ENCODE measurements at regions not wholly inside any gene's neighbourhood (a gene's known extent, or its start where the extent isn't known, plus 50 kb on each side); places are given as distances from the start of the nearest gene placed in this dataset.
A peak's percentile ranks its signal among the peaks of the same experiment; 100 is the strongest.

DNA sequence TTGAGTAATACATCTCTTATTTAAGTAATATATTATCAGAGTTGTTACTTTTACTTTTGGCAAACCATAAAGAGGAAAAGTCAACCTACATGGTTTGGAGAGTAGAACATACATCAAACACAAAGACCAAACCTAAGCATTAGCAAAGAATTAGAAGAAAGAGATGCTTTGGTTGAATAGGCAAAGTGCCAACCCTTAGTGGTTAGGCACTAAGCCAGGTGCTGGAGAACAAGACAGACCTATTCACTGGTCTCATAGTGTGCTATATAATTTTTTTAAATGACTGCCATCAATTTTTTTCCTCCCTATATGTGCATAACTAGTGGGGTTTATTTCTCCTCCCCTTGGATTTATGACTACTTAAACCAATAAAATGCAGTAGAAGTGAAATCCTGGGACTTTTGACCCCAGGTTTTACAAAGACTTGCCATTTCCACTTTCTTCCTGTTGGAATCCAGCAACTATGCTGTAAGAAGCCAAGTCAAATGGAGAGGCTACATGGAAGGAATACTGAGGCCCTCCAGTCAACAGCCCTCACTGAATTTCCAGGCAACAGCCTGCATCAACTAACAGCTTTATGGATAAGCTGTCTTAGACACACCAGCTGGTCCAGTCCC, 69.8 kb upstream of the HAO2 start:
- Histone ChIP-seq H3K27me3 (ENCODE audit: control insufficient read depth, insufficient read depth, low read length) (peaks cover 10% of the 10 kb centered on the region), H3K36me3 (ENCODE audit: control insufficient read depth, insufficient read depth, low read length) (no peaks in the 10 kb centered on the region), H3K4me3 (ENCODE audit: low read depth, low read length) (no peak overlapping the region)
- TF ChIP-seq, protein P1, sequence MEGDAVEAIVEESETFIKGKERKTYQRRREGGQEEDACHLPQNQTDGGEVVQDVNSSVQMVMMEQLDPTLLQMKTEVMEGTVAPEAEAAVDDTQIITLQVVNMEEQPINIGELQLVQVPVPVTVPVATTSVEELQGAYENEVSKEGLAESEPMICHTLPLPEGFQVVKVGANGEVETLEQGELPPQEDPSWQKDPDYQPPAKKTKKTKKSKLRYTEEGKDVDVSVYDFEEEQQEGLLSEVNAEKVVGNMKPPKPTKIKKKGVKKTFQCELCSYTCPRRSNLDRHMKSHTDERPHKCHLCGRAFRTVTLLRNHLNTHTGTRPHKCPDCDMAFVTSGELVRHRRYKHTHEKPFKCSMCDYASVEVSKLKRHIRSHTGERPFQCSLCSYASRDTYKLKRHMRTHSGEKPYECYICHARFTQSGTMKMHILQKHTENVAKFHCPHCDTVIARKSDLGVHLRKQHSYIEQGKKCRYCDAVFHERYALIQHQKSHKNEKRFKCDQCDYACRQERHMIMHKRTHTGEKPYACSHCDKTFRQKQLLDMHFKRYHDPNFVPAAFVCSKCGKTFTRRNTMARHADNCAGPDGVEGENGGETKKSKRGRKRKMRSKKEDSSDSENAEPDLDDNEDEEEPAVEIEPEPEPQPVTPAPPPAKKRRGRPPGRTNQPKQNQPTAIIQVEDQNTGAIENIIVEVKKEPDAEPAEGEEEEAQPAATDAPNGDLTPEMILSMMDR (IDR thresholded peaks at IDR 0.05; ENCODE audit: insufficient read depth, low read length, poor library complexity, severe bottlenecking): no peak
- peak; percentile 31 for DNase-seq (ENCODE audit: low read depth)

GRCh38 chr1:119302011-119302410, 66.6 kb upstream of the HAO2 start:
- peaks cover 11% of the 10 kb centered on the region for H3K27me3 ChIP-seq (ENCODE audit: control insufficient read depth, insufficient read depth, low read length)
- H3K36me3 ChIP-seq (ENCODE audit: control insufficient read depth, insufficient read depth, low read length): no peaks in the 10 kb centered on the region
- no peak for DNase-seq (ENCODE audit: low read depth)
- TF ChIP-seq, protein P1 (IDR thresholded peaks at IDR 0.05; ENCODE audit: insufficient read depth, low read length, poor library complexity, severe bottlenecking): no peak
- no peak overlapping the region for H3K4me3 ChIP-seq (ENCODE audit: low read depth, low read length)

DNA sequence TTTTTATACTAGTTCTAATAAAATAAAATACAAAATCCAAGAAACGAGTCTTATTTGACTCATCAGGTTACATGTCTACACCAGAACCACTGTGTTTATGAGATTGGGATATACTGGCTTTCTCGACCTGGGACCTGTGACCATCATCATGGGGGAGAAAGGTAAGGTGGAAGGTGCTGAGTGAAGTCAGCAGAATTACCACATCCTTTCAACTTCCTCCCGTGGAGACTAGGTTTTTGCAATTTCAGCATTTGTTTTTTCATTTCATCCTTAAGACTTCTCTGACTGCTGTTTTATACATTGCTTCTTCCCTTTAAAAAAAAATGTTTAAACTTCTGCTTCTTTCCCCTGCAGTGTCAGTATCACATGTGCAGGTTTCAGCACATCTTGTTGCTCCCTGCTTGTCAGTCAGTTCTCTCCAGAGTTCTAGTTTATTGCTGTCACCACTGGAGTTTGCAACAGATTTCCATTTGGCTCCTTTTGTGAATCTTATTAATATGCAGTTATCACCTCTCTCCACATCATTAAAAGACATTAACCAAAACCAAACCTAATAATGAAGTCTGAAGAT, 60.4 kb upstream of the HAO2 start:
- no peaks in the 10 kb centered on the region for H3K36me3 ChIP-seq (ENCODE audit: control insufficient read depth, insufficient read depth, low read length)
- DNase-seq (ENCODE audit: low read depth): no peak
- TF ChIP-seq, protein P1 (IDR thresholded peaks at IDR 0.05; ENCODE audit: insufficient read depth, low read length, poor library complexity, severe bottlenecking): no peak
- H3K27me3 ChIP-seq (ENCODE audit: control insufficient read depth, insufficient read depth, low read length): peaks cover 5% of the 10 kb centered on the region
- H3K4me3 ChIP-seq (ENCODE audit: low read depth, low read length): no peak overlapping the region

GRCh38 chr1:119308806-119309205, 59.8 kb upstream of the HAO2 start:
- DNase-seq (ENCODE audit: low read depth): no peak
- H3K4me3 ChIP-seq (ENCODE audit: low read depth, low read length): no peak overlapping the region
- H3K36me3 ChIP-seq (ENCODE audit: control insufficient read depth, insufficient read depth, low read length): no peaks in the 10 kb centered on the region
- TF ChIP-seq, protein P1 (IDR thresholded peaks at IDR 0.05; ENCODE audit: insufficient read depth, low read length, poor library complexity, severe bottlenecking): no peak
- peaks cover 3% of the 10 kb centered on the region for H3K27me3 ChIP-seq (ENCODE audit: control insufficient read depth, insufficient read depth, low read length)

DNA sequence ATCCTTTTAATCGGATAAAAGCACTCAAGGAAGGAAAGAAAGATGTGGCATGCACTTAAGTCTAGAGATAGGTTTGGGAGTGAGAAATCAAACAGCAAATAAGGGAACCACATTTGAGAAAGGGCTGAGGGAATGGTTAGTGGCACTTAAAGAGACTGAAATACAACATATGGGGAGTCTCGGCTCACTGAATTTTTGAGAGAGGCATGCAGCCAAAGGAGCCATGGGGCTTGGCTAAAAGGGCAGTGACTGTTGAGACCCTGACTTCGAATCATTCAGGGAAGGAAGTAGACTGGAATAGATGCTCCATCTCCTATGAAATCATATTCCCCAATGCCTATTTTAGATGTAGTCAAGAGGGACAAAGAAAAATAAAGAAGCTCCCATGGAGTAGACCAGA, 58.3 kb upstream of the HAO2 start:
- no peak for DNase-seq (ENCODE audit: low read depth)
- peaks cover 3% of the 10 kb centered on the region for H3K27me3 ChIP-seq (ENCODE audit: control insufficient read depth, insufficient read depth, low read length)
- TF ChIP-seq, protein P1 (IDR thresholded peaks at IDR 0.05; ENCODE audit: insufficient read depth, low read length, poor library complexity, severe bottlenecking): no peak
- no peaks in the 10 kb centered on the region for H3K36me3 ChIP-seq (ENCODE audit: control insufficient read depth, insufficient read depth, low read length)
- H3K4me3 ChIP-seq (ENCODE audit: low read depth, low read length): no peak overlapping the region

DNA sequence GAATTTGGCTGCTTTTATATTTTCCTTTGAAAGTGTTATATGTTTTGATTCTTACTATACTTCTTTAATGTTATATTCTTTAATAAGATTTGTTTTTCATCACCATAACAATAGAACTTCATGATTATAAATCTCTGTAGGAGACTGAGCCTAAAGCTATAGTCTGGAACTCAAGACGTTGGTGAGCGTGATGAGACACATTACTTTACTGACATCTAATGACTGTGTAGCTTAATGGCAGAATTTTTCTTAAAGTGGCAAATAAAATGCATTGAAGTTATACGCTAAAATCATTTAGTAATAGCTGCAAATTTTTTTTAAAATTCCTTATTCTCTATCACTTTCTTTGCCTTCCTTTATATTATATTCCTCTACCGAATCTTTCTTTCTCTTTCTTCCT, 56.1 kb upstream of the HAO2 start:
- Histone ChIP-seq H3K36me3 (ENCODE audit: control insufficient read depth, insufficient read depth, low read length) (no peaks in the 10 kb centered on the region), H3K4me3 (ENCODE audit: low read depth, low read length) (no peak overlapping the region), H3K27me3 (ENCODE audit: control insufficient read depth, insufficient read depth, low read length) (peaks cover 3% of the 10 kb centered on the region)
- TF ChIP-seq, protein P1 (IDR thresholded peaks at IDR 0.05; ENCODE audit: insufficient read depth, low read length, poor library complexity, severe bottlenecking): no peak
- DNase-seq (ENCODE audit: low read depth): no peak
